ENCODE measurements at regions not wholly inside any gene's neighbourhood (a gene's known extent, or its start where the extent isn't known, plus 50 kb on each side); places are given as distances from the start of the nearest gene placed in this dataset.

DNA sequence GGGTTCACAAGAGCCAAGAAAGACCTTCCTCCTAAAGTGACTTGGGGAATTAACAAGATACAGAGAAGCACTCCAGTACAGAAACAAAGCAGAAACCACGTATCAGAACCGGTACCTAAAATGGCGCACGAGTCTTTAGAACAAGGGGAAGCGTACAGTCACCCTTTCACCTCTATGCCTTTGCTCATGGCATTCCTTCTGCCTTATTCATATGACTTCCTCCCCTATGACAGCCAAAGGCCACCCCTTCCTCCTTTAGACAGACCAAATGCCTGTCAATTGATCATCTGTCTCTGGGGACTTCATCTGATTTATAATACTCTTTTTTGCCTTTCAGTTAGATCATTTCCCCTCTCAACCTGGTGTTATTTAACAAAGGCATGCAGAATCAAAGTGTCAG lies 89.5 kb upstream of the OSBPL8 start:
- no peak for TF ChIP-seq POLR2AphosphoS5 (IDR thresholded peaks at IDR 0.05)
- no peak for TF ChIP-seq POLR2A (IDR thresholded peaks at IDR 0.05)
